HepG2 (cell line): ENCODE measurements at regions not wholly inside any gene's neighbourhood (a gene's known extent, or its start where the extent isn't known, plus 50 kb on each side); places are given as distances from the start of the nearest gene placed in this dataset.

Experiments
- ATAC-seq: fragments of 200-7000 bp; cut with Tn5 transposase; 3 replicates; pipeline ENCODE4 v1.9.1; 2020; ENCODE audit warnings: mild to moderate bottlenecking, moderate library complexity
- BruUV-seq: library from RNA; stranded (reverse); fragments of 400-500 nt; replicated peaks from 2 replicates; lab custom pipeline; 2021; lab: Mats Ljungman, UMichigan
- CTCF ChIA-PET: fragments of 300-600 bp; formaldehyde crosslinking; extraction: SDS; loops from one replicate; lab custom pipeline; 2021; ENCODE audit warnings: low total read pairs, inconsistent platforms, low intra/inter-chr PET ratio; lab: Yijun Ruan, JAX
- POLR2A ChIA-PET: fragments of 350-600 bp; sonication (Branson Sonifier 250); formaldehyde crosslinking; loops from one replicate; lab custom pipeline; 2020; ENCODE audit warnings: antibody characterized with exemption, inconsistent platforms; lab: Yijun Ruan, JAX
- DNase-seq: peaks from one replicate; pipeline ENCODE4 v3.0.0-alpha.2; 2015; ENCODE audit warnings: low spot score
- FAIRE-seq: peaks from 3 replicates; lab custom pipeline; 2011; peaks lifted over from hg19 to GRCh38; lab: Jason Lieb, UNC
- H2AFZ ChIP-seq: one replicate; pipeline ENCODE4 v1.6.1; 2011; ENCODE audit warnings: low read length, inconsistent platforms
- H3K27ac ChIP-seq: fragments of 300-600 bp; 3 replicates; pipeline ENCODE4 v1.8.0; 2011; ENCODE audit warnings: mixed run types, mild to moderate bottlenecking, mixed read lengths, low read length, inconsistent platforms; ENCODE audit not compliant: insufficient read depth; ENCODE audit errors: extremely low read length
- H3K27me3 ChIP-seq, 2 experiments: fragments of 200-600 bp in 1 of 2; 2 replicates in 1 of 2; 3 replicates in 1 of 2; pipeline versions ENCODE4 v1.6.0 to v1.8.0; 2011; ENCODE audit warnings: low read length in 2 of 2, mild to moderate bottlenecking in 2 of 2, moderate library complexity in 2 of 2, inconsistent platforms in 1 of 2; ENCODE audit not compliant: insufficient read depth in 2 of 2, control insufficient read depth in 1 of 2
- H3K36me3 ChIP-seq, 2 experiments: fragments of 200-600 bp in 1 of 2; replicated peaks in 1 of 2; 2 replicates in 1 of 2; 3 replicates in 1 of 2; pipeline versions ENCODE4 v1.5.1 to v1.8.0; 2011; ENCODE audit warnings: low read length in 2 of 2, inconsistent platforms in 1 of 2; ENCODE audit not compliant: insufficient read depth in 2 of 2, control insufficient read depth in 1 of 2
- H3K4me1 ChIP-seq: 2 replicates; pipeline ENCODE4 v1.5.1; 2012; ENCODE audit warnings: low read length, inconsistent platforms; ENCODE audit not compliant: insufficient read depth
- H3K4me2 ChIP-seq: 2 replicates; pipeline ENCODE4 v1.6.0; 2011; ENCODE audit warnings: low read depth, low read length, inconsistent platforms
- H3K4me3 ChIP-seq, 3 experiments: fragments of 200-600 bp in 1 of 3; sonication (generic), shearing (Covaris generic) in 1 of 3; replicated peaks in 1 of 3; 2 replicates each; pipeline ENCODE4 v1.5.1; 2011 to 2016; ENCODE audit warnings: low read length in 3 of 3, inconsistent platforms in 2 of 3, low read depth in 2 of 3, mild to moderate bottlenecking in 2 of 3, control low read depth in 1 of 3, mixed read lengths in 1 of 3; ENCODE audit not compliant: insufficient read depth in 1 of 3
- H3K79me2 ChIP-seq: one replicate; pipeline ENCODE4 v1.6.1; 2011; ENCODE audit warnings: low read length, inconsistent platforms; ENCODE audit not compliant: insufficient read depth
- H3K9ac ChIP-seq: 2 replicates; pipeline ENCODE4 v1.6.0; 2011; ENCODE audit warnings: mild to moderate bottlenecking, low read depth, low read length, inconsistent platforms; ENCODE audit not compliant: insufficient read depth
- H3K9me3 ChIP-seq: 2 replicates; pipeline ENCODE4 v1.5.1; 2012; ENCODE audit warnings: mild to moderate bottlenecking, low read length
- H4K20me1 ChIP-seq: 2 replicates; pipeline ENCODE4 v1.6.0; 2011; ENCODE audit warnings: inconsistent platforms, mild to moderate bottlenecking, low read length, moderate library complexity; ENCODE audit not compliant: insufficient read depth
- CBFB ChIP-seq: sonication (generic); formaldehyde crosslinking; IDR thresholded peaks from 2 replicates; pipeline ENCODE4 v1.4.0; 2020; ENCODE audit warnings: missing genetic modification reagents
- CREM ChIP-seq, 2 experiments: sonication (generic) in 1 of 2; formaldehyde crosslinking in 1 of 2; IDR thresholded peaks; 2 replicates each; pipeline versions ENCODE4 v1.4.0 to v1.6.1; 2016 to 2020; ENCODE audit warnings: antibody characterized with exemption in 1 of 2, mild to moderate bottlenecking in 1 of 2, missing genetic modification reagents in 1 of 2
- DPF2 ChIP-seq: sonication (generic); formaldehyde crosslinking; IDR thresholded peaks from 2 replicates; pipeline ENCODE4 v1.4.0; 2020; ENCODE audit warnings: mild to moderate bottlenecking, low read depth, missing genetic modification reagents, borderline replicate concordance
- JARID2 ChIP-seq: sonication (generic); formaldehyde crosslinking; IDR thresholded peaks from 2 replicates; pipeline ENCODE4 v1.8.1; 2023; ENCODE audit warnings: missing genetic modification reagents, inconsistent platforms; ENCODE audit not compliant: insufficient replicate concordance
- MAFF ChIP-seq: IDR thresholded peaks from 2 replicates; pipeline ENCODE4 v1.6.1; 2011; ENCODE audit warnings: low read depth, low read length, improper control_type of control experiment
- MAFK ChIP-seq, 2 experiments: IDR thresholded peaks in 1 of 2; conservative IDR thresholded peaks in 1 of 2; 2 replicates each; pipeline ENCODE4 v1.6.1; 2011; ENCODE audit warnings: improper control_type of control experiment in 2 of 2, low read length in 2 of 2
- MTF1 ChIP-seq: sonication (generic); formaldehyde crosslinking; IDR thresholded peaks from 2 replicates; pipeline ENCODE4 v1.5.0; 2020; ENCODE audit warnings: missing genetic modification reagents
- NFRKB ChIP-seq: fragments of 450-650 bp; IDR thresholded peaks from 2 replicates; pipeline ENCODE4 v1.6.1; 2017
- SMARCE1 ChIP-seq: fragments of 450-650 bp; IDR thresholded peaks from 2 replicates; pipeline ENCODE4 v1.6.1; 2017; ENCODE audit warnings: borderline replicate concordance
- THYN1 ChIP-seq: sonication (generic); formaldehyde crosslinking; IDR thresholded peaks from 2 replicates; pipeline ENCODE4 v1.8.1; 2023; ENCODE audit warnings: low read depth, mild to moderate bottlenecking, moderate library complexity, missing genetic modification reagents, borderline replicate concordance
- TP53 ChIP-seq: sonication (generic); formaldehyde crosslinking; conservative IDR thresholded peaks from 2 replicates; pipeline ENCODE4 v1.4.0; 2020; ENCODE audit warnings: missing genetic modification reagents
- ZFY ChIP-seq: sonication (generic); formaldehyde crosslinking; IDR thresholded peaks from 2 replicates; pipeline ENCODE4 v1.4.0; 2020; ENCODE audit warnings: missing genetic modification reagents
- ZMYM2 ChIP-seq: sonication (generic); formaldehyde crosslinking; IDR thresholded peaks from 2 replicates; pipeline ENCODE4 v1.8.0; 2022; ENCODE audit warnings: mild to moderate bottlenecking, missing genetic modification reagents
- ZNF550 ChIP-seq: sonication (generic); formaldehyde crosslinking; IDR thresholded peaks from 2 replicates; pipeline ENCODE4 v1.4.0; 2020; ENCODE audit warnings: mild to moderate bottlenecking, missing genetic modification reagents, borderline replicate concordance
- ZNF569 ChIP-seq: sonication (generic); formaldehyde crosslinking; IDR thresholded peaks from 2 replicates; pipeline ENCODE4 v1.5.0; 2020; ENCODE audit warnings: mild to moderate bottlenecking, missing genetic modification reagents, moderate library complexity, borderline replicate concordance
- ZNF720 ChIP-seq: sonication (generic); formaldehyde crosslinking; IDR thresholded peaks from 2 replicates; pipeline ENCODE4 v1.4.0; 2020; ENCODE audit warnings: missing genetic modification reagents
- WGBS: methylation state at CpG from one replicate; pipeline ENCODE4 v1.1.6; 2017; ENCODE audit warnings: low lambda C conversion rate; 5-methylcytosine and 5-hydroxymethylcytosine counted together
- in situ Hi-C: cut with HindIII; loops from 2 replicates; pipeline ENCODE4 v1.10.0; 2017; ENCODE audit warnings: low pct_unique_long_range_greater_than_20kb; ENCODE audit not compliant: extremely low pct_ligation_motif_present
- intact Hi-C: fragments of 100-400 bp; cut with micrococcal nuclease; formaldehyde crosslinking; loops from one replicate; pipeline ENCODE4 v1.10.0; 2022; ENCODE audit not compliant: unreplicated experiment
- TF ChIP-seq, protein P1 (sequence below): sonication (generic); formaldehyde crosslinking; IDR thresholded peaks from 2 replicates; pipeline ENCODE4 v1.4.0; 2020; ENCODE audit warnings: missing genetic modification reagents

DNA sequence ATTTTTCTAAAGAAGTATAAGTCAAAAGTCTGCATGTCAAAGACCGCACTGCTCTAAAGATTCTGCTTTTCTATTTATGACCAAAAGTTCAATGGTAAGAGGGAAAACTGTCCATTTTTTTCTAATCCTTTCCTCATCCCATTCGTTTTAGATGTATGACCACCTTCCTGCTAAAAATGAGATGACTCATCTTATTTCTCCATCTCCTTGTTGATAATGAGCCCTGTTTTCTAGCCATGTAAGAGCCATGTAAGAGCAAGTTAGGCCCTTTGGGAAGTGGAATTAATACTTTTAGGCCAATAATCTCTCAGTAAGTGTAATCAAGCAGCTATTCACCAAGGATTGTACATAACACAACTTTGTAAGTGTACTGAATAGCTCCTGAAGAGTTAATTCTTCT lies 475.6 kb upstream of the B3GALT2 start:
- Histone ChIP-seq H3K9ac (no peak overlapping the region), H3K27ac (no peak overlapping the region), H3K36me3 (no peaks in the 10 kb centered on the region), H2AFZ (no peak overlapping the region), H3K4me2 (no peak overlapping the region), H3K27me3 (no peaks in the 10 kb centered on the region)
- POLR2A ChIA-PET: no interaction called here
- intact Hi-C loops: no loop called here
- in situ Hi-C loops: no loop called here
- TF ChIP-seq ZFY (no peak), CBFB (CRISPR knock-in tag) (no peak), CREM (IDR thresholded peaks at IDR 0.05) (no peak), CREM (CRISPR knock-in tag; IDR thresholded peaks at IDR 0.05) (no peak), ZNF569 (CRISPR knock-in tag) (no peak), MAFK (conservative IDR thresholded peaks at IDR 0.05 in 1 of 2, IDR thresholded peaks at IDR 0.05 in 1 of 2; ENCODE audit: low read length in 2 of 2) (peak; percentile 22 to 32; a peak in 2 of 4 replicates), THYN1 (CRISPR knock-in tag) (no peak), MAFF (0 out of 2 replicates have a peak, but pooled peaks have one; percentile 5)
- TF ChIP-seq, all 625 proteins: peak for 2
- DNase-seq: no peak
- H3K4me1 ChIP-seq: no peaks in the 10 kb centered on the region
- no peaks in the 10 kb centered on the region for H3K9me3 ChIP-seq
- WGBS: 2% methylated on average over 2 of the region's 2 CpGs
- FAIRE-seq: no peak
- H3K79me2 ChIP-seq: no peaks in the 10 kb centered on the region
- CTCF ChIA-PET: no interaction called here
- BruUV-seq: no TSS peak
- H3K4me3 ChIP-seq: no peak overlapping the region
- no peaks in the 10 kb centered on the region for H4K20me1 ChIP-seq
- no peak for ATAC-seq

DNA sequence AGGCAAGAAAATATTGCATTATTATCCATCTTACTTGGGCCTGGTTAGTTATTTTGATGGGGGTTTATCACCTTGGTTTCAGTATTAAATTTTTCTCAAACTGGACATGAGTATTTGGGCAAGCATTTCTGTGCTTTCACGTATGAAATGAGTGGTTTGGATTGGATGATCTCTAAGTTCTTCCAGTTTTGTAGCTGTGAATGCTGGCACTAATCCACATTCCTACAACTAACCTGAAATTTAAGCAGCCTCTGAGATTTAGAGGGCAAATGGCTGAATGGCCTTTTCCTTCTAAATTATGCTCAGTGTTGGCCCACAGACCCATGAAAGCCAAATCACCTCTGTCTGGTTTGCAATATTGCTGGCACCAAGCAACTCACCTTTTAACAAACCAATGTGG lies 475.0 kb upstream of the B3GALT2 start:
- no peak for TF ChIP-seq ZNF720
- no peak for TF ChIP-seq ZMYM2
- no peak for TF ChIP-seq DPF2 (CRISPR knock-in tag)
- no peak for TF ChIP-seq TP53
- TF ChIP-seq, protein P1, sequence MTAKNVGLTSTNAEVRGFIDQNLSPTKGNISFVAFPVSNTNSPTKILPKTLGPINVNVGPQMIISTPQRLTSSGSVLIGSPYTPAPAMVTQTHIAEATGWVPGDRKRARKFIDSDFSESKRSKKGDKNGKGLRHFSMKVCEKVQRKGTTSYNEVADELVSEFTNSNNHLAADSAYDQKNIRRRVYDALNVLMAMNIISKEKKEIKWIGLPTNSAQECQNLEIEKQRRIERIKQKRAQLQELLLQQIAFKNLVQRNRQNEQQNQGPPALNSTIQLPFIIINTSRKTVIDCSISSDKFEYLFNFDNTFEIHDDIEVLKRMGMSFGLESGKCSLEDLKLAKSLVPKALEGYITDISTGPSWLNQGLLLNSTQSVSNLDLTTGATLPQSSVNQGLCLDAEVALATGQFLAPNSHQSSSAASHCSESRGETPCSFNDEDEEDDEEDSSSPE (CRISPR knock-in tag): no peak
- no peak for TF ChIP-seq MTF1 (CRISPR knock-in tag)
- no peak for TF ChIP-seq NFRKB
- TF ChIP-seq JARID2 (CRISPR knock-in tag): no peak
- TF ChIP-seq SMARCE1: no peak
- TF ChIP-seq ZNF550 (CRISPR knock-in tag): no peak
- Histone ChIP-seq H4K20me1 (no peaks in the 10 kb centered on the region), H2AFZ (no peak overlapping the region), H3K27me3 (no peaks in the 10 kb centered on the region), H3K4me3 (no peak overlapping the region), H3K9me3 (no peaks in the 10 kb centered on the region), H3K4me2 (no peak overlapping the region), H3K4me1 (no peaks in the 10 kb centered on the region), H3K9ac (no peak overlapping the region), H3K27ac (no peak overlapping the region), H3K79me2 (no peaks in the 10 kb centered on the region), H3K36me3 (no peaks in the 10 kb centered on the region)
- FAIRE-seq (no peak), ATAC-seq (no peak), DNase-seq (no peak)
- POLR2A ChIA-PET: no interaction called here
- 0% methylated on average over 1 of the region's 1 CpG for WGBS
- in situ Hi-C loops: no loop called here
- CTCF ChIA-PET: no interaction called here
- intact Hi-C loops: no loop called here
- BruUV-seq: no TSS peak
